HepG2 (cell line): ENCODE measurements at regions not wholly inside any gene's neighbourhood (a gene's known extent, or its start where the extent isn't known, plus 50 kb on each side); places are given as distances from the start of the nearest gene placed in this dataset.

Source experiments
- ATAC-seq: fragments of 200-7000 bp; cut with Tn5 transposase; 3 replicates; pipeline ENCODE4 v1.9.1; 2020; ENCODE audit warnings: mild to moderate bottlenecking, moderate library complexity
- BruUV-seq: library from RNA; stranded (reverse); fragments of 400-500 nt; replicated peaks from 2 replicates; lab custom pipeline; 2021; lab: Mats Ljungman, UMichigan
- CTCF ChIA-PET: fragments of 300-600 bp; formaldehyde crosslinking; extraction: SDS; loops from one replicate; lab custom pipeline; 2021; ENCODE audit warnings: low total read pairs, inconsistent platforms, low intra/inter-chr PET ratio; lab: Yijun Ruan, JAX
- POLR2A ChIA-PET: fragments of 350-600 bp; sonication (Branson Sonifier 250); formaldehyde crosslinking; loops from one replicate; lab custom pipeline; 2020; ENCODE audit warnings: antibody characterized with exemption, inconsistent platforms; lab: Yijun Ruan, JAX
- DNase-seq: peaks from one replicate; pipeline ENCODE4 v3.0.0-alpha.2; 2015; ENCODE audit warnings: low spot score
- FAIRE-seq: peaks from 3 replicates; lab custom pipeline; 2011; peaks lifted over from hg19 to GRCh38; lab: Jason Lieb, UNC
- H2AFZ ChIP-seq: one replicate; pipeline ENCODE4 v1.6.1; 2011; ENCODE audit warnings: low read length, inconsistent platforms
- H3K27ac ChIP-seq: fragments of 300-600 bp; 3 replicates; pipeline ENCODE4 v1.8.0; 2011; ENCODE audit warnings: mixed run types, mild to moderate bottlenecking, mixed read lengths, low read length, inconsistent platforms; ENCODE audit not compliant: insufficient read depth; ENCODE audit errors: extremely low read length
- H3K27me3 ChIP-seq, 2 experiments: fragments of 200-600 bp in 1 of 2; 2 replicates in 1 of 2; 3 replicates in 1 of 2; pipeline versions ENCODE4 v1.6.0 to v1.8.0; 2011; ENCODE audit warnings: low read length in 2 of 2, mild to moderate bottlenecking in 2 of 2, moderate library complexity in 2 of 2, inconsistent platforms in 1 of 2; ENCODE audit not compliant: insufficient read depth in 2 of 2, control insufficient read depth in 1 of 2
- H3K36me3 ChIP-seq, 2 experiments: fragments of 200-600 bp in 1 of 2; replicated peaks in 1 of 2; 2 replicates in 1 of 2; 3 replicates in 1 of 2; pipeline versions ENCODE4 v1.5.1 to v1.8.0; 2011; ENCODE audit warnings: low read length in 2 of 2, inconsistent platforms in 1 of 2; ENCODE audit not compliant: insufficient read depth in 2 of 2, control insufficient read depth in 1 of 2
- H3K4me1 ChIP-seq: 2 replicates; pipeline ENCODE4 v1.5.1; 2012; ENCODE audit warnings: low read length, inconsistent platforms; ENCODE audit not compliant: insufficient read depth
- H3K4me2 ChIP-seq: 2 replicates; pipeline ENCODE4 v1.6.0; 2011; ENCODE audit warnings: low read depth, low read length, inconsistent platforms
- H3K4me3 ChIP-seq, 3 experiments: fragments of 200-600 bp in 1 of 3; sonication (generic), shearing (Covaris generic) in 1 of 3; replicated peaks in 1 of 3; 2 replicates each; pipeline ENCODE4 v1.5.1; 2011 to 2016; ENCODE audit warnings: low read length in 3 of 3, inconsistent platforms in 2 of 3, low read depth in 2 of 3, mild to moderate bottlenecking in 2 of 3, control low read depth in 1 of 3, mixed read lengths in 1 of 3; ENCODE audit not compliant: insufficient read depth in 1 of 3
- H3K79me2 ChIP-seq: one replicate; pipeline ENCODE4 v1.6.1; 2011; ENCODE audit warnings: low read length, inconsistent platforms; ENCODE audit not compliant: insufficient read depth
- H3K9ac ChIP-seq: 2 replicates; pipeline ENCODE4 v1.6.0; 2011; ENCODE audit warnings: mild to moderate bottlenecking, low read depth, low read length, inconsistent platforms; ENCODE audit not compliant: insufficient read depth
- H3K9me3 ChIP-seq: 2 replicates; pipeline ENCODE4 v1.5.1; 2012; ENCODE audit warnings: mild to moderate bottlenecking, low read length
- H4K20me1 ChIP-seq: 2 replicates; pipeline ENCODE4 v1.6.0; 2011; ENCODE audit warnings: inconsistent platforms, mild to moderate bottlenecking, low read length, moderate library complexity; ENCODE audit not compliant: insufficient read depth
- ARNT ChIP-seq: fragments of 450-650 bp; IDR thresholded peaks from 2 replicates; pipeline ENCODE4 v1.6.1; 2017
- BATF2 ChIP-seq: sonication (generic); formaldehyde crosslinking; IDR thresholded peaks from 2 replicates; pipeline ENCODE4 v1.8.0; 2022; ENCODE audit warnings: mild to moderate bottlenecking, missing genetic modification reagents, moderate library complexity
- CEBPG ChIP-seq: IDR thresholded peaks from 2 replicates; pipeline ENCODE4 v1.6.1; 2016
- GPN1 ChIP-seq: sonication (generic); formaldehyde crosslinking; IDR thresholded peaks from 2 replicates; pipeline ENCODE4 v1.5.1; 2020; ENCODE audit warnings: missing genetic modification reagents, borderline replicate concordance
- IKZF4 ChIP-seq: sonication (generic); formaldehyde crosslinking; IDR thresholded peaks from 2 replicates; pipeline ENCODE4 v1.5.1; 2020; ENCODE audit warnings: borderline replicate concordance, mild to moderate bottlenecking, low read depth, missing genetic modification reagents; ENCODE audit errors: not compliant biosample characterization
- MAFF ChIP-seq: IDR thresholded peaks from 2 replicates; pipeline ENCODE4 v1.6.1; 2011; ENCODE audit warnings: low read depth, low read length, improper control_type of control experiment
- NBN ChIP-seq: fragments of 450-650 bp; conservative IDR thresholded peaks from 2 replicates; pipeline ENCODE4 v1.6.1; 2017
- NR0B2 ChIP-seq: sonication (generic); formaldehyde crosslinking; IDR thresholded peaks from 2 replicates; pipeline ENCODE4 v1.4.0; 2020; ENCODE audit warnings: mild to moderate bottlenecking, missing genetic modification reagents
- NR2F2 ChIP-seq: IDR thresholded peaks from 2 replicates; pipeline ENCODE4 v1.6.1; 2012; ENCODE audit warnings: low read depth, inconsistent platforms, borderline replicate concordance
- PITX1 ChIP-seq: sonication (generic); formaldehyde crosslinking; IDR thresholded peaks from 2 replicates; pipeline ENCODE4 v1.5.1; 2020; ENCODE audit warnings: mild to moderate bottlenecking, missing genetic modification reagents
- RAD21 ChIP-seq: fragments of 450-650 bp; formaldehyde crosslinking; IDR thresholded peaks from 2 replicates; pipeline ENCODE4 v1.5.0; 2020; ENCODE audit warnings: mild to moderate bottlenecking
- SNRNP70 ChIP-seq: fragments of 200-400 bp; formaldehyde crosslinking; IDR thresholded peaks from 2 replicates; pipeline ENCODE4 v1.6.1; 2017; ENCODE audit warnings: mild to moderate bottlenecking, low read depth, low read length, moderate library complexity
- SYNCRIP ChIP-seq: fragments of 200-400 bp; formaldehyde crosslinking; IDR thresholded peaks from 2 replicates; pipeline ENCODE4 v1.6.1; 2018; ENCODE audit warnings: mild to moderate bottlenecking, low read depth, low read length; ENCODE audit not compliant: insufficient read depth
- ZKSCAN5 ChIP-seq: sonication (generic); formaldehyde crosslinking; IDR thresholded peaks from 2 replicates; pipeline ENCODE4 v1.5.1; 2020; ENCODE audit warnings: mild to moderate bottlenecking, missing genetic modification reagents
- ZNF354B ChIP-seq: sonication (generic); formaldehyde crosslinking; IDR thresholded peaks from 2 replicates; pipeline ENCODE4 v1.8.0; 2022; ENCODE audit warnings: mild to moderate bottlenecking, missing genetic modification reagents
- ZNF782 ChIP-seq: sonication (generic); formaldehyde crosslinking; IDR thresholded peaks from 2 replicates; pipeline ENCODE4 v1.4.0; 2020; ENCODE audit warnings: missing genetic modification reagents, mild to moderate bottlenecking, borderline replicate concordance
- WGBS: methylation state at CpG from one replicate; pipeline ENCODE4 v1.1.6; 2017; ENCODE audit warnings: low lambda C conversion rate; 5-methylcytosine and 5-hydroxymethylcytosine counted together
- in situ Hi-C: cut with HindIII; loops from 2 replicates; pipeline ENCODE4 v1.10.0; 2017; ENCODE audit warnings: low pct_unique_long_range_greater_than_20kb; ENCODE audit not compliant: extremely low pct_ligation_motif_present
- intact Hi-C: fragments of 100-400 bp; cut with micrococcal nuclease; formaldehyde crosslinking; loops from one replicate; pipeline ENCODE4 v1.10.0; 2022; ENCODE audit not compliant: unreplicated experiment
- TF ChIP-seq, protein P1 (sequence below): sonication (generic); formaldehyde crosslinking; IDR thresholded peaks from 2 replicates; pipeline ENCODE4 v1.5.0; 2020; ENCODE audit warnings: mild to moderate bottlenecking, missing genetic modification reagents

DNA sequence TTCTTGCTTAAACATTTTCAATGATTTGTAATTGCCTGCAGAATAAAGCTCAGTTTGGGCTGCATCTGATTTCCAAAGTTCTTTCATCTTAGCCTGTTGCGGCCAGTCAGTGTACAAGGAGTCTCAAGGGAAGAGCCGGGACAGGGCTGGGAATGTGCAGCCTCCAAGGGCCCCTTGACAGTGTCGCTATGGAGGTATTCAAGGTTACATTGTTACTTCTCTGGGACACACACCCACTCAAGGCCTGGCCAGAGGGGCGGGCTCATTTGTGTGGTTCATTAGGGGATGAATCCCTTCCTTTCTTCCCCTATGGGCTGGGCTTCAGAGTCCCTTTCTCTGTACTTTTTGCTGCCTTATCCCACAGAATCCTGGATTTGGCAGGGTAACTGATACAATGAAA lies 107.6 kb upstream of the CSF3R start:
- DNase-seq (no peak), ATAC-seq (no peak), FAIRE-seq (no peak)
- H3K27ac ChIP-seq: no peak overlapping the region
- intact Hi-C loops: no loop called here
- no peak overlapping the region for H3K9ac ChIP-seq
- H3K36me3 ChIP-seq: no peaks in the 10 kb centered on the region
- H3K4me2 ChIP-seq: no peak overlapping the region
- no peaks in the 10 kb centered on the region for H3K4me1 ChIP-seq
- H3K27me3 ChIP-seq: peaks cover 12 to 64% of the 10 kb centered on the region in 2 experiments; a peak in 4 of 5 replicates
- in situ Hi-C loops: no loop called here
- H3K4me3 ChIP-seq: no peak overlapping the region
- H4K20me1 ChIP-seq: no peaks in the 10 kb centered on the region
- no peaks in the 10 kb centered on the region for H3K9me3 ChIP-seq
- no TSS peak for BruUV-seq
- CTCF ChIA-PET: no interaction called here
- H3K79me2 ChIP-seq: no peaks in the 10 kb centered on the region
- POLR2A ChIA-PET: no interaction called here
- TF ChIP-seq NR2F2 (no peak), ZNF354B (CRISPR knock-in tag) (no peak), RAD21 (no peak), PITX1 (CRISPR knock-in tag) (no peak), CEBPG (no peak), NR0B2 (CRISPR knock-in tag) (no peak), GPN1 (CRISPR knock-in tag) (no peak), MAFF (no peak), SNRNP70 (no peak), NBN (no peak)
- H2AFZ ChIP-seq: no peak overlapping the region
- WGBS: 18% methylated on average over 4 of the region's 4 CpGs

DNA sequence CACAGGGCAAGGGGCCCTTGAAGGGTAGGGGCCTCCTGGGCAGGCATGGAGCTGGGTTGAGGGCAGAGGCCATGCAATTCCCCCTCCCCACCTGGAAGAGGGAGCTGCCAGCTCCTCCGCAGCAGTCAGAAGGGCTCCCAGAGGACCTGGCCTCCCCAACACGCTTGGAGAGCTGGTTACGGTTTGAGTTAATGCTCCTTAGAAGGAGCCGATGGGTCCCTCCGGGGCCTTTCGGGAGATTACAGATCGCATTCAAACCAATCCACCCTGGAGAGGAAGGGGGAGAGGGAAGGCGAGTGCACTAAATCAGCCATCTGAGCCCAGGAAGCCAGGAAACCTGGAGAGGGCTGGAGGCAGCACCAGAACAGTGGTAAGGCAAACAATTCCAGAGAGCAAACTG lies 106.3 kb upstream of the CSF3R start:
- no peak for ATAC-seq
- DNase-seq: no peak
- in situ Hi-C loops: no loop called here
- BruUV-seq: no TSS peak
- no peak overlapping the region for H2AFZ ChIP-seq
- ChIA-PET CTCF (no interaction called here), POLR2A (no interaction called here)
- intact Hi-C loops: no loop called here
- no peak overlapping the region for H3K4me3 ChIP-seq
- H3K4me1 ChIP-seq: no peaks in the 10 kb centered on the region
- no peak for FAIRE-seq
- H3K9me3 ChIP-seq: no peaks in the 10 kb centered on the region
- H3K27me3 ChIP-seq: peaks cover 8 to 66% of the 10 kb centered on the region in 2 experiments; a peak in 4 of 5 replicates
- no peaks in the 10 kb centered on the region for H3K36me3 ChIP-seq
- H3K27ac ChIP-seq: no peak overlapping the region
- H3K9ac ChIP-seq: no peak overlapping the region
- no peaks in the 10 kb centered on the region for H3K79me2 ChIP-seq
- H3K4me2 ChIP-seq: no peak overlapping the region
- 2% methylated on average over 5 of the region's 8 CpGs for WGBS
- no peaks in the 10 kb centered on the region for H4K20me1 ChIP-seq
- TF ChIP-seq ARNT (no peak), ZNF782 (no peak), IKZF4 (no peak), BATF2 (CRISPR knock-in tag) (no peak), ZKSCAN5 (no peak), SYNCRIP (no peak)
- TF ChIP-seq, protein P1, sequence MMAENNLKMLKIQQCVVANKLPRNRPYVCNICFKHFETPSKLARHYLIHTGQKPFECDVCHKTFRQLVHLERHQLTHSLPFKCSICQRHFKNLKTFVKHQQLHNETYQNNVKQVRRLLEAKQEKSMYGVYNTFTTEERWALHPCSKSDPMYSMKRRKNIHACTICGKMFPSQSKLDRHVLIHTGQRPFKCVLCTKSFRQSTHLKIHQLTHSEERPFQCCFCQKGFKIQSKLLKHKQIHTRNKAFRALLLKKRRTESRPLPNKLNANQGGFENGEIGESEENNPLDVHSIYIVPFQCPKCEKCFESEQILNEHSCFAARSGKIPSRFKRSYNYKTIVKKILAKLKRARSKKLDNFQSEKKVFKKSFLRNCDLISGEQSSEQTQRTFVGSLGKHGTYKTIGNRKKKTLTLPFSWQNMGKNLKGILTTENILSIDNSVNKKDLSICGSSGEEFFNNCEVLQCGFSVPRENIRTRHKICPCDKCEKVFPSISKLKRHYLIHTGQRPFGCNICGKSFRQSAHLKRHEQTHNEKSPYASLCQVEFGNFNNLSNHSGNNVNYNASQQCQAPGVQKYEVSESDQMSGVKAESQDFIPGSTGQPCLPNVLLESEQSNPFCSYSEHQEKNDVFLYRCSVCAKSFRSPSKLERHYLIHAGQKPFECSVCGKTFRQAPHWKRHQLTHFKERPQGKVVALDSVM (CRISPR knock-in tag): no peak
